GM23248 (cell line): ENCODE measurements at regions not wholly inside any gene's neighbourhood (a gene's known extent, or its start where the extent isn't known, plus 50 kb on each side); places are given as distances from the start of the nearest gene placed in this dataset.

Experiments used
- EZH2 ChIP-seq: fragments of 200-600 bp; sonication (generic); IDR thresholded peaks from 2 replicates; pipeline ENCODE4 v1.6.1; 2018; ENCODE audit warnings: antibody characterized with exemption, mild to moderate bottlenecking; ENCODE audit not compliant: insufficient read depth, poor library complexity, severe bottlenecking
- EZH2phosphoT487 ChIP-seq: fragments of 200-600 bp; sonication (generic); IDR thresholded peaks from 2 replicates; pipeline ENCODE4 v1.6.1; 2018; ENCODE audit warnings: antibody characterized with exemption, moderate library complexity, mild to moderate bottlenecking, low read depth; ENCODE audit not compliant: insufficient read depth

DNA sequence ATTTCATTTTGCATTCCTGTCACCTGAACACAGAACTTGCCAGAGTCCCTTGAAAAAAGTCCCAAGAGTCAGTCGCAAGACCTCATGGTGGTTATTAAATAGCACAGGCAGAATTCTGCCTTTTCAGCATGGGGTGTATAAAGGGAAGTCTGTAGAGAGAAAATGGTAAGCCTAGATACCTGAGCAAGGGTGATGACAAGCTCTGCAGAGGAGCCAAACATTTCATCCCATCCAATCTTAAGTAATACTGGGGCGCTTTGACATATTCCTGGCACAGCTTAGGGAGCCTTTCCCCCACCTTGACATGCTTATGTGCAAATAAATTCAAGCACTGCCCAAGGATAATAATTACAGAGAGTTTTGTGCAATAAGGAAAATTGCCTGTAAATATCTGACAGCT, 213.0 kb downstream of the INHBA start:
- TF ChIP-seq EZH2 (no peak), EZH2phosphoT487 (no peak)
